ENCODE measurements at regions not wholly inside any gene's neighbourhood (a gene's known extent, or its start where the extent isn't known, plus 50 kb on each side); places are given as distances from the start of the nearest gene placed in this dataset.

DNA sequence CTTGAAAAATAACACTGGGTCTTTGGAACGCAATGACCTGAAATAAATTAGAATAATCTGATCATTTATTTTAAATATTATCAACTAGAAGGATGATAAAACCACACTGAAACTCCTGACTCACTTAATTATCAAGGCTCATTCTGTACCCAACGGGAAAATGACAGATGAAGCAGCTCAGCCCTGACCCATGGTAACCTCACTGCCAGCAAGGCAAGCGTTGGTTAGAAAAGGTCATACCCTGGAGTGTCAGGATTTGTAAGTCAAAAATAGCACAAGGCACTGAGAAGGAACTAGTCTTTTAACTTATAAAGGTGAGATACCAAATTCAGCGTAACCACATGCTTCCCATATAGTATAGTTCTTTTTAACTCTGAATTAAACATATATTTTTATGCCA, 277.5 kb downstream of the ETAA1 start:
- no peak for TF ChIP-seq CTCF (IDR thresholded peaks at IDR 0.05)
- TF ChIP-seq EP300 (IDR thresholded peaks at IDR 0.05), result no peak
- TF ChIP-seq POLR2A (IDR thresholded peaks at IDR 0.05), result no peak

Measured in tibial nerve (tissue), 4 donors.